IMR-90 (cell line): ENCODE measurements at regions not wholly inside any gene's neighbourhood (a gene's known extent, or its start where the extent isn't known, plus 50 kb on each side); places are given as distances from the start of the nearest gene placed in this dataset.

Experiments used
- ATAC-seq: fragments of 200-7000 bp; cut with Tn5 transposase; 2 replicates; pipeline ENCODE4 v1.9.1; 2020; ENCODE audit warnings: low read depth, mild to moderate bottlenecking, moderate library complexity
- BruUV-seq: library from RNA; stranded (reverse); fragments of 400-500 nt; replicated peaks from 2 replicates; lab custom pipeline; 2021; lab: Mats Ljungman, UMichigan
- CTCF ChIA-PET: fragments of 300-600 bp; formaldehyde crosslinking; extraction: SDS; loops from one replicate; lab custom pipeline; 2021; ENCODE audit warnings: antibody characterized with exemption; lab: Yijun Ruan, JAX
- POLR2A ChIA-PET: fragments of 300-600 bp; sonication (Branson Sonifier 250); formaldehyde crosslinking; loops from one replicate; lab custom pipeline; 2022; ENCODE audit warnings: antibody characterized with exemption; ENCODE audit not compliant: unreplicated experiment; lab: Charles Lee
- DNase-seq: peaks from one replicate; pipeline ENCODE4 v3.0.0; 2013
- H2AFZ ChIP-seq: replicated peaks from 2 replicates; pipeline ENCODE3; 2013; ENCODE audit warnings: low read length, mild to moderate bottlenecking; ENCODE audit not compliant: poor library complexity
- H2AK5ac ChIP-seq: 2 replicates; pipeline ENCODE4 v1.6.1; 2013; ENCODE audit warnings: low read depth, low read length, inconsistent platforms
- H2AK9ac ChIP-seq: replicated peaks from 2 replicates; pipeline ENCODE3; 2013; ENCODE audit warnings: mild to moderate bottlenecking, low read depth, low read length, moderate library complexity; ENCODE audit not compliant: poor library complexity
- H2BK120ac ChIP-seq: 2 replicates; pipeline ENCODE4 v1.6.1; 2013; ENCODE audit warnings: low read depth, low read length, inconsistent platforms
- H2BK15ac ChIP-seq: 3 replicates; pipeline ENCODE4 v1.6.1; 2013; ENCODE audit warnings: low read depth, low read length, inconsistent platforms
- H2BK20ac ChIP-seq: 2 replicates; pipeline ENCODE4 v1.6.1; 2013; ENCODE audit warnings: low read depth, mild to moderate bottlenecking, inconsistent platforms, low read length, moderate library complexity
- H2BK5ac ChIP-seq: 2 replicates; pipeline ENCODE4 v1.6.1; 2013; ENCODE audit warnings: mild to moderate bottlenecking, low read depth, low read length, inconsistent platforms; ENCODE audit not compliant: poor library complexity, severe bottlenecking
- H3K14ac ChIP-seq: replicated peaks from 2 replicates; pipeline ENCODE4 v1.6.1; 2013; ENCODE audit warnings: low read depth, low read length, inconsistent platforms
- H3K18ac ChIP-seq: 2 replicates; pipeline ENCODE4 v1.6.1; 2013; ENCODE audit warnings: low read depth, low read length, control low read depth
- H3K23ac ChIP-seq: 2 replicates; pipeline ENCODE4 v1.6.1; 2013; ENCODE audit warnings: low read depth, low read length, inconsistent platforms
- H3K27ac ChIP-seq: 2 replicates; pipeline ENCODE4 v1.5.1; 2013; ENCODE audit warnings: mild to moderate bottlenecking, control low read depth, low read length; ENCODE audit not compliant: insufficient read depth
- H3K27me3 ChIP-seq: 2 replicates; pipeline ENCODE4 v1.6.1; 2013; ENCODE audit warnings: low read length; ENCODE audit not compliant: control insufficient read depth, insufficient read depth
- H3K36me3 ChIP-seq: 2 replicates; pipeline ENCODE4 v1.6.1; 2013; ENCODE audit warnings: low read length, mixed read lengths; ENCODE audit not compliant: control insufficient read depth, insufficient read depth
- H3K4ac ChIP-seq: 2 replicates; pipeline ENCODE4 v1.6.1; 2013; ENCODE audit warnings: low read depth, low read length, inconsistent platforms
- H3K4me1 ChIP-seq: 2 replicates; pipeline ENCODE4 v1.6.1; 2013; ENCODE audit warnings: low read length, mixed read lengths; ENCODE audit not compliant: control insufficient read depth, insufficient read depth
- H3K4me2 ChIP-seq: 2 replicates; pipeline ENCODE4 v1.6.1; 2013; ENCODE audit warnings: low read depth, mild to moderate bottlenecking, control low read depth, low read length, moderate library complexity
- H3K4me3 ChIP-seq: 2 replicates; pipeline ENCODE4 v1.5.1; 2013; ENCODE audit warnings: low read depth, mild to moderate bottlenecking, control low read depth, low read length, moderate library complexity; ENCODE audit not compliant: insufficient read depth
- H3K56ac ChIP-seq: 2 replicates; pipeline ENCODE4 v1.6.1; 2013; ENCODE audit warnings: low read length, inconsistent platforms; ENCODE audit not compliant: insufficient read depth; ENCODE audit errors: extremely low read depth
- H3K79me1 ChIP-seq, 2 experiments: 2 replicates each; pipeline ENCODE4 v1.6.1; 2013; ENCODE audit warnings: low read length in 2 of 2, inconsistent platforms in 1 of 2, low read depth in 1 of 2
- H3K9ac ChIP-seq: 2 replicates; pipeline ENCODE4 v1.6.1; 2013; ENCODE audit warnings: low read depth, low read length, control low read depth
- H3K9me1 ChIP-seq: 2 replicates; pipeline ENCODE4 v1.6.1; 2013; ENCODE audit warnings: low read length, inconsistent platforms; ENCODE audit not compliant: insufficient read depth
- H3K9me3 ChIP-seq: 2 replicates; pipeline ENCODE4 v1.6.1; 2013; ENCODE audit warnings: low read length; ENCODE audit not compliant: control insufficient read depth, insufficient read depth
- H4K20me1 ChIP-seq: 2 replicates; pipeline ENCODE4 v1.6.1; 2013; ENCODE audit warnings: low read length, inconsistent platforms; ENCODE audit not compliant: insufficient read depth
- H4K5ac ChIP-seq: 2 replicates; pipeline ENCODE4 v1.6.1; 2013; ENCODE audit warnings: mild to moderate bottlenecking, low read depth, low read length, control low read depth
- H4K8ac ChIP-seq, 2 experiments: 2 replicates each; pipeline ENCODE4 v1.6.1; 2013; ENCODE audit warnings: low read depth in 2 of 2, low read length in 2 of 2, control low read depth in 1 of 2, inconsistent platforms in 1 of 2
- H4K91ac ChIP-seq: 2 replicates; pipeline ENCODE4 v1.6.1; 2013; ENCODE audit warnings: low read depth, low read length, inconsistent platforms; ENCODE audit not compliant: insufficient read depth
- BHLHE40 ChIP-seq: fragments of 150-350 bp; IDR thresholded peaks from 2 replicates; pipeline ENCODE4 v1.6.1; 2016; ENCODE audit warnings: mild to moderate bottlenecking, low read depth, low read length
- FOS ChIP-seq: fragments of 150-350 bp; IDR thresholded peaks from 2 replicates; pipeline ENCODE4 v1.6.1; 2016; ENCODE audit warnings: low read depth, low read length
- MAZ ChIP-seq: IDR thresholded peaks from 2 replicates; pipeline ENCODE4 v1.6.1; 2012; ENCODE audit warnings: low read depth, mild to moderate bottlenecking, low read length, improper control_type of control experiment, moderate library complexity, borderline replicate concordance
- MXI1 ChIP-seq: IDR thresholded peaks from 2 replicates; pipeline ENCODE4 v1.6.1; 2012; ENCODE audit warnings: low read depth, mild to moderate bottlenecking, low read length, moderate library complexity, borderline replicate concordance
- POLR2A ChIP-seq: IDR thresholded peaks from 2 replicates; pipeline ENCODE4 v1.6.1; 2012; ENCODE audit warnings: mild to moderate bottlenecking, low read depth, low read length
- RAD21 ChIP-seq: IDR thresholded peaks from 2 replicates; pipeline ENCODE4 v1.6.1; 2012; ENCODE audit warnings: low read length, improper control_type of control experiment
- RFX5 ChIP-seq: IDR thresholded peaks from 2 replicates; pipeline ENCODE4 v1.8.0; 2012; ENCODE audit warnings: low read depth, mild to moderate bottlenecking, low read length, moderate library complexity
- WGBS, 2 experiments: methylation state at CpG; one replicate each; pipeline versions ENCODE4 v1.1.5 to v1.1.7; 2013; ENCODE audit warnings: missing lambda C conversion rate in 2 of 2; ENCODE audit not compliant: insufficient read length in 1 of 2; ENCODE audit errors: extremely low coverage in 2 of 2; 5-methylcytosine and 5-hydroxymethylcytosine counted together
- dilution Hi-C: fragments of 300-500 bp; cut with HindIII; formaldehyde crosslinking; loops from one replicate; pipeline ENCODE4 v1.14.3; 2018; ENCODE audit warnings: low sequenced_read_pairs; ENCODE audit not compliant: unreplicated experiment
- in situ Hi-C: fragments of 300-500 bp; cut with MboI; formaldehyde crosslinking; loops from 3 replicates; pipeline ENCODE4 v1.14.3; 2019; ENCODE audit warnings: low sequenced_read_pairs, inconsistent platforms, mixed read lengths
- intact Hi-C: fragments of 100-400 bp; cut with micrococcal nuclease; formaldehyde crosslinking; loops from 2 replicates; pipeline ENCODE4 v1.10.0; 2022
- TF ChIP-seq, protein P1 (sequence below): fragments of 150-350 bp; IDR thresholded peaks from 2 replicates; pipeline ENCODE4 v1.6.1; 2016; ENCODE audit warnings: low read depth, mild to moderate bottlenecking, low read length, moderate library complexity, borderline replicate concordance
- TF ChIP-seq, protein P2 (sequence below): conservative IDR thresholded peaks from 2 replicates; pipeline ENCODE4 v1.5.1; 2012; ENCODE audit warnings: mild to moderate bottlenecking, low read depth, low read length, improper control_type of control experiment

- H2AK9ac ChIP-seq, result no peak overlapping the region
- H3K14ac ChIP-seq, result no peak overlapping the region
- no peak overlapping the region for H2BK5ac ChIP-seq
- H4K91ac ChIP-seq, result no peak overlapping the region
- no peak overlapping the region for H3K9ac ChIP-seq
- 72% methylated on average over 2 of the region's 7 CpGs; no CpG with 5 or more reads in 1 of the 2 experiments for WGBS, 2 experiments
- no peak for DNase-seq
- dilution Hi-C loops (no loop called here), in situ Hi-C loops (no loop called here), intact Hi-C loops (no loop called here)
- H4K5ac ChIP-seq, result no peak overlapping the region
- H3K4me3 ChIP-seq, result no peak overlapping the region
- no peak overlapping the region for H4K8ac ChIP-seq
- H4K20me1 ChIP-seq, result no peaks in the 10 kb centered on the region
- no peak overlapping the region for H3K4ac ChIP-seq
- no peak overlapping the region for H2AK5ac ChIP-seq
- H3K9me1 ChIP-seq, result no peaks in the 10 kb centered on the region
- no peak overlapping the region for H3K18ac ChIP-seq
- H2BK120ac ChIP-seq, result no peak overlapping the region
- ChIA-PET POLR2A (no interaction called here), CTCF (no interaction called here)
- no TSS peak for BruUV-seq
- peaks cover 5% of the 10 kb centered on the region for H3K9me3 ChIP-seq
- no peak overlapping the region for H3K56ac ChIP-seq
- no peaks in the 10 kb centered on the region for H3K4me1 ChIP-seq
- H3K27me3 ChIP-seq, result no peaks in the 10 kb centered on the region
- H3K23ac ChIP-seq, result no peak overlapping the region
- H2AFZ ChIP-seq, result no peak overlapping the region
- TF ChIP-seq, protein P1, sequence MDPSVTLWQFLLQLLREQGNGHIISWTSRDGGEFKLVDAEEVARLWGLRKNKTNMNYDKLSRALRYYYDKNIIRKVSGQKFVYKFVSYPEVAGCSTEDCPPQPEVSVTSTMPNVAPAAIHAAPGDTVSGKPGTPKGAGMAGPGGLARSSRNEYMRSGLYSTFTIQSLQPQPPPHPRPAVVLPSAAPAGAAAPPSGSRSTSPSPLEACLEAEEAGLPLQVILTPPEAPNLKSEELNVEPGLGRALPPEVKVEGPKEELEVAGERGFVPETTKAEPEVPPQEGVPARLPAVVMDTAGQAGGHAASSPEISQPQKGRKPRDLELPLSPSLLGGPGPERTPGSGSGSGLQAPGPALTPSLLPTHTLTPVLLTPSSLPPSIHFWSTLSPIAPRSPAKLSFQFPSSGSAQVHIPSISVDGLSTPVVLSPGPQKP, result no peak
- TF ChIP-seq, protein P2, sequence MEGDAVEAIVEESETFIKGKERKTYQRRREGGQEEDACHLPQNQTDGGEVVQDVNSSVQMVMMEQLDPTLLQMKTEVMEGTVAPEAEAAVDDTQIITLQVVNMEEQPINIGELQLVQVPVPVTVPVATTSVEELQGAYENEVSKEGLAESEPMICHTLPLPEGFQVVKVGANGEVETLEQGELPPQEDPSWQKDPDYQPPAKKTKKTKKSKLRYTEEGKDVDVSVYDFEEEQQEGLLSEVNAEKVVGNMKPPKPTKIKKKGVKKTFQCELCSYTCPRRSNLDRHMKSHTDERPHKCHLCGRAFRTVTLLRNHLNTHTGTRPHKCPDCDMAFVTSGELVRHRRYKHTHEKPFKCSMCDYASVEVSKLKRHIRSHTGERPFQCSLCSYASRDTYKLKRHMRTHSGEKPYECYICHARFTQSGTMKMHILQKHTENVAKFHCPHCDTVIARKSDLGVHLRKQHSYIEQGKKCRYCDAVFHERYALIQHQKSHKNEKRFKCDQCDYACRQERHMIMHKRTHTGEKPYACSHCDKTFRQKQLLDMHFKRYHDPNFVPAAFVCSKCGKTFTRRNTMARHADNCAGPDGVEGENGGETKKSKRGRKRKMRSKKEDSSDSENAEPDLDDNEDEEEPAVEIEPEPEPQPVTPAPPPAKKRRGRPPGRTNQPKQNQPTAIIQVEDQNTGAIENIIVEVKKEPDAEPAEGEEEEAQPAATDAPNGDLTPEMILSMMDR, result no peak
- no peak for TF ChIP-seq BHLHE40
- no peak for TF ChIP-seq POLR2A
- no peak for TF ChIP-seq RAD21
- TF ChIP-seq MXI1, result no peak
- no peak for TF ChIP-seq FOS
- TF ChIP-seq MAZ, result no peak
- TF ChIP-seq RFX5, result no peak
- no peak for ATAC-seq
- H3K36me3 ChIP-seq, result no peaks in the 10 kb centered on the region
- no peak overlapping the region for H2BK20ac ChIP-seq
- H3K27ac ChIP-seq, result no peak overlapping the region
- no peak overlapping the region for H3K4me2 ChIP-seq
- no peaks in the 10 kb centered on the region for H3K79me1 ChIP-seq
- H2BK15ac ChIP-seq, result no peak overlapping the region
Observed at GRCh38 chr1:239107676-239108075, 278.7 kb upstream of the CHRM3 start.
